Right lobe of liver (tissue), 6 donors: ENCODE measurements at regions not wholly inside any gene's neighbourhood (a gene's known extent, or its start where the extent isn't known, plus 50 kb on each side); places are given as distances from the start of the nearest gene placed in this dataset.

Source experiments
- ATAC-seq, 4 donors: fragments of 200-7000 bp; cut with Tn5 transposase; one replicate each; pipeline ENCODE4 v1.9.1; 2020; ENCODE audit warnings: mild to moderate bottlenecking in 4 of 4, moderate library complexity in 4 of 4
- DNase-seq, 3 donors: peaks; one replicate each; pipeline ENCODE4 v3.0.0-alpha.2; 2020
- H3K27ac ChIP-seq, 3 donors: fragments of 200-600 bp; one replicate each; pipeline ENCODE4 v1.8.0; 2022
- H3K27me3 ChIP-seq, 2 donors: fragments of 200-600 bp; one replicate each; pipeline ENCODE4 v1.8.0; 2022
- H3K36me3 ChIP-seq, 4 donors: fragments of 200-600 bp; sonication (generic) in 1 of 4; one replicate each; pipeline versions ENCODE4 v1.5.1 to v1.8.0; 2017 to 2022; ENCODE audit warnings: control low read depth in 1 of 4
- H3K4me1 ChIP-seq, 4 donors: fragments of 200-600 bp; sonication (generic) in 1 of 4; one replicate each; pipeline versions ENCODE4 v1.5.1 to v1.8.0; 2017 to 2022; ENCODE audit warnings: control low read depth in 1 of 4
- H3K4me3 ChIP-seq, 3 donors: fragments of 200-600 bp; one replicate each; pipeline ENCODE4 v1.8.0; 2022
- H3K9me3 ChIP-seq, 4 donors: fragments of 200-600 bp; sonication (generic) in 1 of 4; one replicate each; pipeline versions ENCODE4 v1.5.1 to v1.8.0; 2017 to 2022; ENCODE audit warnings: control low read depth in 1 of 4
- POLR2A ChIP-seq: fragments of 450-650 bp; IDR thresholded peaks from one replicate; pipeline ENCODE4 v1.6.1; 2017; ENCODE audit warnings: antibody characterized with exemption, mild to moderate bottlenecking
- WGBS: methylation state at CpG from one replicate; pipeline ENCODE4 v1.1.6; 2018; ENCODE audit warnings: low coverage, low lambda C conversion rate; ENCODE audit not compliant: insufficient coverage; ENCODE audit errors: missing lambda C conversion rate; 5-methylcytosine and 5-hydroxymethylcytosine counted together
- intact Hi-C, 2 donors: fragments of 100-400 bp; cut with DNase I; formaldehyde crosslinking; loops; one replicate each; pipeline versions ENCODE4 v1.11.2 to v1.14.1; 2022
- TF ChIP-seq, protein P1 (sequence below), 4 donors: fragments of 200-600 bp in 3 of 4; fragments of 450-650 bp in 1 of 4; IDR thresholded peaks; one replicate each; pipeline versions ENCODE4 v1.5.1 to v1.8.0; 2016 to 2022; ENCODE audit warnings: antibody characterized with exemption in 4 of 4, mild to moderate bottlenecking in 2 of 4
- donor health status: DM: no; HTN: yes; CAD: no.
- donor health status: DM: no; HTN: no; CAD: no.
- donor health status: DM: no; HTN: no; CAD: no.
- donor health status: DM: no; HTN: yes; CAD: no.
- donor health status: DM: no; HTN: yes; CAD: no.

DNA sequence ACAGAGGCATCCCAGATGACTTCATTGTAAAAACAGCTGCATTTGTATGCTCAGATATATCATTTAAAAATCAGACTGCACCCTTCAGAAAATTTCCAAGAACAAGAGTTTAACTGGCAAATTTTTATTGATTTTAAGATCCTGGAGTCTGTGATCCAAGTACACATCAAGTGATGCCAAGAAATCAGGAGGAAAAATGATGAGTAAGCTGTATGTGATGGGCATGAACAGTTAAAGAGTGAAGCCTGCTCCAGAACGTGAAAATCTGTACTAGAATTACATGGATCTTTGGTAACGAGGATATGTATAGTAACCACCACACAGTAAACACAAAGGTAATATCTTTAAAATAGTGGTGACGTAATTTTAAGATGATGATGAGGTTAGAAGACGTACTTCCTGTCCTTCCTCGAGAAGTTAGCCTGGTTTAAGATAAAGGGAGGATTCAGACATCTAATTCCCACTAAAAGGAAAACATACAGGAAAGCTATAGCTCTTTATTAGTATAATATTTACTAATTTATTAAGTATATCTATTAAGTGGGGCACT, 1374.3 kb upstream of the DDX18 start:
- Histone ChIP-seq H3K9me3 (no peaks in the 10 kb centered on the region), H3K27me3 (no peaks in the 10 kb centered on the region), H3K4me3 (no peak overlapping the region), H3K27ac (no peak overlapping the region), H3K36me3 (no peaks in the 10 kb centered on the region), H3K4me1 (peaks cover 0 to 16% (median 0%) of the 10 kb centered on the region in 4 donors)
- 46% methylated on average over 5 of the region's 5 CpGs for WGBS
- TF ChIP-seq POLR2A, result no peak
- TF ChIP-seq, protein P1, sequence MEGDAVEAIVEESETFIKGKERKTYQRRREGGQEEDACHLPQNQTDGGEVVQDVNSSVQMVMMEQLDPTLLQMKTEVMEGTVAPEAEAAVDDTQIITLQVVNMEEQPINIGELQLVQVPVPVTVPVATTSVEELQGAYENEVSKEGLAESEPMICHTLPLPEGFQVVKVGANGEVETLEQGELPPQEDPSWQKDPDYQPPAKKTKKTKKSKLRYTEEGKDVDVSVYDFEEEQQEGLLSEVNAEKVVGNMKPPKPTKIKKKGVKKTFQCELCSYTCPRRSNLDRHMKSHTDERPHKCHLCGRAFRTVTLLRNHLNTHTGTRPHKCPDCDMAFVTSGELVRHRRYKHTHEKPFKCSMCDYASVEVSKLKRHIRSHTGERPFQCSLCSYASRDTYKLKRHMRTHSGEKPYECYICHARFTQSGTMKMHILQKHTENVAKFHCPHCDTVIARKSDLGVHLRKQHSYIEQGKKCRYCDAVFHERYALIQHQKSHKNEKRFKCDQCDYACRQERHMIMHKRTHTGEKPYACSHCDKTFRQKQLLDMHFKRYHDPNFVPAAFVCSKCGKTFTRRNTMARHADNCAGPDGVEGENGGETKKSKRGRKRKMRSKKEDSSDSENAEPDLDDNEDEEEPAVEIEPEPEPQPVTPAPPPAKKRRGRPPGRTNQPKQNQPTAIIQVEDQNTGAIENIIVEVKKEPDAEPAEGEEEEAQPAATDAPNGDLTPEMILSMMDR (IDR thresholded peaks at IDR 0.05), result no peak
- DNase-seq (no peak), ATAC-seq (no peak)
- intact Hi-C loops, result no loop called here

DNA sequence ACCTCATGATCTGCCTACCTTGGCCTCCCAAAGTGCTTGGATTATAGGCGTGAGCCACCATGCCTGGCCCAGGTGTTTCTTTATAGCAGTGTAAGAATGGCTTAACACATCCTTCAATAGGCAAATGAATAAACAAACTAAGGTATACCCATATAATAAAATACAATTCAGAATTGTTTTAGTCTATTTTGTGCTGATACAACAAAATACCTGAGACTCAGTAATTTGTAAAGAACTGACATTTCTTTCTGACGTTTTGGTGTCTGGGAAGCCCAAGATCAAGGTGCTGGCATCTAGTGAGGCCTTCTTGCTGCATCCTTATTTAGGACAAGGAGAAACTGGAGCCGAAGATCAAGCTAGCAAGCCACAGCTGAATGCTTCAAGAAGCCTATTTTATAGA, 1372.1 kb upstream of the DDX18 start:
- intact Hi-C loops, result no loop called here
- DNase-seq, result no peak
- no peak for TF ChIP-seq POLR2A
- H3K4me3 ChIP-seq, result no peak overlapping the region
- no peaks in the 10 kb centered on the region for H3K27me3 ChIP-seq
- H3K27ac ChIP-seq, result no peak overlapping the region
- no peaks in the 10 kb centered on the region for H3K36me3 ChIP-seq
- no peak for ATAC-seq
- H3K9me3 ChIP-seq, result no peaks in the 10 kb centered on the region
- WGBS, result 56% methylated on average over 3 of the region's 3 CpGs
- peaks cover 0 to 16% (median 0%) of the 10 kb centered on the region in 4 donors for H3K4me1 ChIP-seq

DNA sequence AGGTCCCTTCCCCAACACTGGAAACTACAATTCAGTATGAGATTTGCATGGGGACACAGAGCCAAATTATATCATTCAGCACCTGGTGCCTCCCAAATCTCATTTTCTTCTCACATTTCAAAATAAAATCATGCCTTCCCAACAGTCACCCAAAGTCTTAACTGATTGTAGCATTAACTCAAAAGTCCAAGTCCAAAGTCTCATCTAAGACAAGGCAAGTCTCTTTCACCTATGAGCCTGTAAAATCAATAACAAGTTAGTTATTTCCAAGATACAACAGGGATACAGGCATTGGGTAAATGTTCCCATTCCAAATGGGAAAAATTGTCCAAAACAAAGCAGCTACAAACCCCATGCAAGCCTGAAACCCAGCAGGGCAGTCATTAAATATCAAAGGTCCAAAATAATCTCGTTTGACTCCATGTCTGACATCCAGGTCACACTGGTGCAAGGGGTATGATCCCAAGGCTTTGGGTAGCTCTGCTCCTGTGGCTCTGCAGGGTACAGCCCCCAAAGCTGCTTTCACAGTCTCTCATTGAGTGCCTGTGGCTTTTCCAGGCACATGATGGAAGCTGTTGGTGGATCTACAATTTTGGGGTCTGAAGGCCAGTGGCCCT, 1370.1 kb upstream of the DDX18 start:
- H3K36me3 ChIP-seq, result no peaks in the 10 kb centered on the region
- ATAC-seq, result peak in 3 of 4 donors; percentile 18 to 63 (median 56)
- no peak overlapping the region for H3K27ac ChIP-seq
- no peaks in the 10 kb centered on the region for H3K27me3 ChIP-seq
- H3K4me3 ChIP-seq, result no peak overlapping the region
- DNase-seq, result no peak
- H3K4me1 ChIP-seq, result peaks cover 0 to 18% (median under 1%) of the 10 kb centered on the region in 4 donors
- intact Hi-C loops, result no loop called here
- no peak for TF ChIP-seq POLR2A
- TF ChIP-seq, protein P1 (IDR thresholded peaks at IDR 0.05), result no peak
- H3K9me3 ChIP-seq, result no peaks in the 10 kb centered on the region
- 11% methylated on average over 1 of the region's 1 CpG for WGBS

DNA sequence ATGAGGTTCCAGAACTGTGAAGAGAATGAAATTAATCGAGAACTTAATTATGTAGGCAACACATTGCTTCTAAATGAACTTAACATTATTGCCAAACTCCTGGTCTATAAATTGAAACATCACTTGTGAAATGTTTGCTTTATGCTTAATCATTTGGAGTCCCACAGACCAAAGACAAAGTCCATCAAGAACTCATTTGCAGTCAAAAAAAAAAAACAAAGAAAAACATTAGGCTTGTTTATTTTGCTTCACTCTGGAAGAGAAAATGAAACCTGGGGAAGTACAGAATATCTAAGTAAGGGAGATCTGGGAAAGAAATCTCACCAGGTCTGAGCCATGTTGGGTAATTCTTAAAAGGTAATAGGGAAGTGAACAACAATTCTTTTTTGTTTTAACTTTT, 1363.5 kb upstream of the DDX18 start:
- TF ChIP-seq, protein P1 (IDR thresholded peaks at IDR 0.05), result no peak
- TF ChIP-seq POLR2A, result no peak
- H3K27ac ChIP-seq, result peak overlapping the region in 2 of 3 donors; percentile 1 to 65
- ATAC-seq, result peak; percentile 88 to 98 (median 91)
- peak overlapping the region in 2 of 3 donors; percentile 17 to 38 for H3K4me3 ChIP-seq
- H3K4me1 ChIP-seq, result peaks cover 0 to 17% (median 2%) of the 10 kb centered on the region in 4 donors
- 33% methylated on average over 1 of the region's 1 CpG for WGBS
- intact Hi-C loops, result no loop called here
- DNase-seq, result no peak
- no peaks in the 10 kb centered on the region for H3K36me3 ChIP-seq
- H3K27me3 ChIP-seq, result no peaks in the 10 kb centered on the region
- peaks cover 0 to 3% (median 0%) of the 10 kb centered on the region in 4 donors for H3K9me3 ChIP-seq

DNA sequence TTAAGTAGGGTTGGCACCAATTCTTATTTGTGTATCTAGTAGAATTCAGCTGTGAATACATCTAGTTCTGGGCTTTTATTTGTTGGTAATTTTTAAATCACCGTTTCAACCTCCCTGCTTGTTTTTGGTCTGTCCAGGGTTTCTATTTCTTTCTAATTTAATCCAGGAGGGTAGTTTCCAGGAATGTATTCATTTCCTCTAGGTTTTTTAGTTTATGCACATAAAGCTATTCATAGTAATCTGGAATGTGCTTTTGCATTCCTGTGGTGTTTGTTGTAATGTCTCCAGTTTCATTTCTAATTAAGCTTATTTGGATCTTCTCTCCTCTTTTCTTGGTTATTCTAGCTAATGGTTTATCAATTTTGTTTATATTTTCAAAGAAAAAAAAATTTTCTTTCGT, 1361.8 kb upstream of the DDX18 start:
- intact Hi-C loops, result no loop called here

More for the DNA sequence above, 1361.8 kb upstream of the DDX18 start:
- DNase-seq, result no peak
- H3K4me3 ChIP-seq, result no peak overlapping the region
- no peaks in the 10 kb centered on the region for H3K27me3 ChIP-seq
- H3K4me1 ChIP-seq, result peaks cover 0 to 17% (median 2%) of the 10 kb centered on the region in 4 donors
- TF ChIP-seq, protein P1 (IDR thresholded peaks at IDR 0.05), result no peak
- TF ChIP-seq POLR2A, result no peak
- no peaks in the 10 kb centered on the region for H3K36me3 ChIP-seq
- H3K9me3 ChIP-seq, result peaks cover 0 to 3% (median 0%) of the 10 kb centered on the region in 4 donors
- ATAC-seq, result no peak
- H3K27ac ChIP-seq, result no peak overlapping the region
- WGBS, result 39% methylated on average over 2 of the region's 2 CpGs
